ENCODE measurements at regions not wholly inside any gene's neighbourhood (a gene's known extent, or its start where the extent isn't known, plus 50 kb on each side); places are given as distances from the start of the nearest gene placed in this dataset.

DNA sequence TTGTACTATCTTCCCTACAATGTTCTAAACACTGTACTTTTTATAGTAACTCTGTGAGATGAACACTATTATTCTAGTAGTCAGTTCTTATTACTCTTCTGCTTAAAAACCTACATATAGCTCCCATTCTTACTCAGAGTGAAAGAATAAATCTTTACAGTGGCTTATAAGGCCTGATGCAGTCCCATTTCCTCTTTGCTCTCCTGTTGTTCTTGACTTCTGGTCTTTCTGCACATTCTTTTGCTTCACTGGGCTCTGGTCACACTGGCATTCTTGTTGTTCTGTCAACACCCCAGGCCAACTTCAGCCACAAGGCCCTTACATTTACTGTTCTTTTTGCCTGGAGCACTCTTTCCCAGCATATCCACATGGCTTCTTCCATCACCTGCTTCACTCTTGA is 58.2 kb upstream of the TP63 start:
- in situ Hi-C loops (cut with MboI; ENCODE audit: low sequenced_read_pairs, unreplicated experiment), result no loop called here
- peak; percentile 21 for DNase-seq (ENCODE audit: low spot score)
- TF ChIP-seq, protein P1, sequence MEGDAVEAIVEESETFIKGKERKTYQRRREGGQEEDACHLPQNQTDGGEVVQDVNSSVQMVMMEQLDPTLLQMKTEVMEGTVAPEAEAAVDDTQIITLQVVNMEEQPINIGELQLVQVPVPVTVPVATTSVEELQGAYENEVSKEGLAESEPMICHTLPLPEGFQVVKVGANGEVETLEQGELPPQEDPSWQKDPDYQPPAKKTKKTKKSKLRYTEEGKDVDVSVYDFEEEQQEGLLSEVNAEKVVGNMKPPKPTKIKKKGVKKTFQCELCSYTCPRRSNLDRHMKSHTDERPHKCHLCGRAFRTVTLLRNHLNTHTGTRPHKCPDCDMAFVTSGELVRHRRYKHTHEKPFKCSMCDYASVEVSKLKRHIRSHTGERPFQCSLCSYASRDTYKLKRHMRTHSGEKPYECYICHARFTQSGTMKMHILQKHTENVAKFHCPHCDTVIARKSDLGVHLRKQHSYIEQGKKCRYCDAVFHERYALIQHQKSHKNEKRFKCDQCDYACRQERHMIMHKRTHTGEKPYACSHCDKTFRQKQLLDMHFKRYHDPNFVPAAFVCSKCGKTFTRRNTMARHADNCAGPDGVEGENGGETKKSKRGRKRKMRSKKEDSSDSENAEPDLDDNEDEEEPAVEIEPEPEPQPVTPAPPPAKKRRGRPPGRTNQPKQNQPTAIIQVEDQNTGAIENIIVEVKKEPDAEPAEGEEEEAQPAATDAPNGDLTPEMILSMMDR (IDR thresholded peaks at IDR 0.05; ENCODE audit: borderline replicate concordance, control extremely low read depth, extremely low read depth, insufficient read depth, missing control alignments), result no peak

DNA sequence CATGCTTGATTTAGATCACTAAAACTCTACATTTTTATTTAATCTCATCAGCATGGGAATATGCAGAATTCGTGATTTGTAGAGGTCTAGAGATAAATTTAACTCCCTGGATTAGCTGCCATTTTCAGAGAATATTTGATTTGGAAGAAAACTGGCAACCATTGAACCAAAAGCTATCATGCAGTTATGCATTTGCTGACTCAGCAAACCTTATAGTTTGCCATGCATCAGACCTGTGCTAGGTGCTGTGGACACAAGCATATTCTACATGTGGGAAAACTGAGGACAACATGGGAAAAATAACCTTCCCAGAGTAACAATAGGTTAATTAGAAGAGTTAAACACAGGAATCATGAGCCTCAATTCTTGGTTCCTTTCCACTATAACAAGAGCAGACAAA is 54.7 kb upstream of the TP63 start:
- no peak for DNase-seq (ENCODE audit: low spot score)
- in situ Hi-C loops (cut with MboI; ENCODE audit: low sequenced_read_pairs, unreplicated experiment), result no loop called here
- TF ChIP-seq, protein P1 (IDR thresholded peaks at IDR 0.05; ENCODE audit: borderline replicate concordance, control extremely low read depth, extremely low read depth, insufficient read depth, missing control alignments), result no peak

DNA sequence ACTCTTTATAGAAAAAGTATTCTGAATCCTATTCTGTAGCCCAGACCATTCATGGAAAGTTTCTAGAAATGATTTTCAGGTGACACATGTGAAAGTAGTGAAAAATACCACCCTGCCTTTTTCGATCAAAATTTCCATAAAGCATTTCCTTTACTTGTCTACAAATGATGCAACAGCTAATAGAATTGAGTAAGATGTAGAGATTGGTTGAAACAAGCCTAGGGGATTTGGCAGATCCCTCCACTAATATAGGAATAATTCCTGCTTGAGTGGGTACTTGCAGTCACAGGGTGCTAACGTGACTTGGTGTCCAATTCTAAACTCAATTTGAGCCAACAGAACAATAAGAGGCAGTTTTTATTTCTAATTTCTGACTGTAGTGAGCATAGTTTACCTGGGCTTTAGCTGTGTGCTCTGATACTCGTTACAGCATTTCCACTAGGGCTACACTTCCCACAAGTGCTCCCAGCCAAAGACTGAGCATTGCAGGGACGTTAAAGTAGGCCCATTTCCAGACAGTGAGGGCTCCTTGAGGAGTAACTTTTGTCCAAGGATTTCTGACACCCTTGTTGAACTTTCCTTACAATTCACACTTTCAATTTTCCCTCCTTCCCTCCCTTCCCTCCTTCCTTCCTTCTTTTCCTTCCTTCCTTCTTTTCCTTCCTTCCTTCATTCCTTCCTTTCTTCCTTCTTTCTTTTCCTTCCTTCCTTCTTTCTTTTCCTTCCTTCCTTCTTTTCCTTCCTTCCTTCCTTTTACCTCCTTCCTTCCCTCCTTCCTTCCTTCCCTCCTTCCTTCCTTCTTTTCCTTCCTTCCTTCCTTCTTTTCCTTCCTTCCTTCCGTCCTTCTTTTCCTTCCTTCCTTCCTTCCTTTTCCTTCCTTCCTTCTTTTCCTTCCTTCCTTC is 53.9 kb upstream of the TP63 start:
- in situ Hi-C loops (cut with MboI; ENCODE audit: low sequenced_read_pairs, unreplicated experiment), result no loop called here
- TF ChIP-seq, protein P1 (IDR thresholded peaks at IDR 0.05; ENCODE audit: borderline replicate concordance, control extremely low read depth, extremely low read depth, insufficient read depth, missing control alignments), result no peak

DNA sequence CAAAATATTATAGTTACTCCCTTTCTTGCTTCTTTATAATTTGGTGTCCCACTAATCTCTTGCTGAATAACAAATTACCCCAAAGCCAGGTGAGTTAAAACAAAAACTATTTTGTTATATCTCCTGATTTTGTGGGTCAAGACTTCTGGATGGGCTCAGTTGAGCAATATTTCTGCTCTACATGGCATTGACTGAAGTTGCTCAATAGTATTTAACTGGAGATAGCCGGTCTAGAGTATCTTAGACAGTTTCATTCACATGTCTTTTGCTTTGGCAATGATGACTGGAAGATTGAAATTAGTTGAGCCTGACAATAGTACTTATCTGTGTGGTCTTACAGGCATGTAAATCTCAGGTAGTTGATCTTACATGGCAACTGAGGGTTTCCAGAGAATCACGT is 51.0 kb upstream of the TP63 start:
- in situ Hi-C loops (cut with MboI; ENCODE audit: low sequenced_read_pairs, unreplicated experiment), result no loop called here
- TF ChIP-seq, protein P1 (IDR thresholded peaks at IDR 0.05; ENCODE audit: borderline replicate concordance, control extremely low read depth, extremely low read depth, insufficient read depth, missing control alignments), result no peak
- DNase-seq (ENCODE audit: low spot score), result no peak

More for the DNA sequence above, 53.9 kb upstream of the TP63 start:
- DNase-seq (ENCODE audit: low spot score), result no peak

Data from GM13976 (cell line).